Hepatocyte (in vitro differentiated cells): ENCODE measurements at regions not wholly inside any gene's neighbourhood (a gene's known extent, or its start where the extent isn't known, plus 50 kb on each side); places are given as distances from the start of the nearest gene placed in this dataset.

Source experiments
- EZH2 ChIP-seq: fragments of 200-600 bp; sonication (generic); IDR thresholded peaks from 2 replicates; pipeline ENCODE4 v1.6.1; 2016; ENCODE audit warnings: antibody characterized with exemption, mild to moderate bottlenecking, borderline replicate concordance
- EZH2phosphoT487 ChIP-seq: fragments of 200-600 bp; sonication (generic); IDR thresholded peaks from one replicate; pipeline ENCODE4 v1.6.1; 2018; ENCODE audit warnings: antibody characterized with exemption, mild to moderate bottlenecking, low read depth, moderate library complexity; ENCODE audit not compliant: unreplicated experiment, severe bottlenecking
- TF ChIP-seq, protein P1 (sequence below): fragments of 200-600 bp; sonication (generic); IDR thresholded peaks from 2 replicates; pipeline ENCODE4 v1.5.1; 2016; ENCODE audit warnings: antibody characterized with exemption, mild to moderate bottlenecking; ENCODE audit not compliant: poor library complexity

- TF ChIP-seq, protein P1, sequence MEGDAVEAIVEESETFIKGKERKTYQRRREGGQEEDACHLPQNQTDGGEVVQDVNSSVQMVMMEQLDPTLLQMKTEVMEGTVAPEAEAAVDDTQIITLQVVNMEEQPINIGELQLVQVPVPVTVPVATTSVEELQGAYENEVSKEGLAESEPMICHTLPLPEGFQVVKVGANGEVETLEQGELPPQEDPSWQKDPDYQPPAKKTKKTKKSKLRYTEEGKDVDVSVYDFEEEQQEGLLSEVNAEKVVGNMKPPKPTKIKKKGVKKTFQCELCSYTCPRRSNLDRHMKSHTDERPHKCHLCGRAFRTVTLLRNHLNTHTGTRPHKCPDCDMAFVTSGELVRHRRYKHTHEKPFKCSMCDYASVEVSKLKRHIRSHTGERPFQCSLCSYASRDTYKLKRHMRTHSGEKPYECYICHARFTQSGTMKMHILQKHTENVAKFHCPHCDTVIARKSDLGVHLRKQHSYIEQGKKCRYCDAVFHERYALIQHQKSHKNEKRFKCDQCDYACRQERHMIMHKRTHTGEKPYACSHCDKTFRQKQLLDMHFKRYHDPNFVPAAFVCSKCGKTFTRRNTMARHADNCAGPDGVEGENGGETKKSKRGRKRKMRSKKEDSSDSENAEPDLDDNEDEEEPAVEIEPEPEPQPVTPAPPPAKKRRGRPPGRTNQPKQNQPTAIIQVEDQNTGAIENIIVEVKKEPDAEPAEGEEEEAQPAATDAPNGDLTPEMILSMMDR = no peak
- TF ChIP-seq EZH2phosphoT487 (no peak), EZH2 (no peak)
Observed at GRCh38 chr14:92254786-92255185, 68.2 kb upstream of the SLC24A4 start.
